ENCODE measurements at regions not wholly inside any gene's neighbourhood (a gene's known extent, or its start where the extent isn't known, plus 50 kb on each side); places are given as distances from the start of the nearest gene placed in this dataset.

- H3K9me3 ChIP-seq = no peaks in the 10 kb centered on the region
- intact Hi-C loops (cut with DNase I, micrococcal nuclease) = no loop called here
- peaks cover 6% of the 10 kb centered on the region for H3K4me1 ChIP-seq (ENCODE audit: low read depth)
- no peak overlapping the region for H3K4me3 ChIP-seq
- H3K36me3 ChIP-seq (ENCODE audit: low read depth) = no peaks in the 10 kb centered on the region
- TF ChIP-seq CTCF (IDR thresholded peaks at IDR 0.05) = no peak
- peak in 1 of 3 donors; percentile 29 for DNase-seq
- ATAC-seq = peak; percentile 86
Observed at GRCh38 chr1:30191154-30191702, 532.2 kb downstream of the MATN1 start.

GRCh38 chr1:30190511-30191153 is 532.8 kb downstream of the MATN1 start:
- intact Hi-C loops (cut with DNase I, micrococcal nuclease) = no loop called here
- Histone ChIP-seq H3K36me3 (ENCODE audit: low read depth) (no peaks in the 10 kb centered on the region), H3K4me3 (no peak overlapping the region), H3K9me3 (no peaks in the 10 kb centered on the region), H3K4me1 (ENCODE audit: low read depth) (peaks cover 6% of the 10 kb centered on the region)
- no peak for TF ChIP-seq CTCF (IDR thresholded peaks at IDR 0.05)
- ATAC-seq (no peak), DNase-seq (no peak)

- intact Hi-C loops (cut with DNase I, micrococcal nuclease) = no loop called here
- Histone ChIP-seq H3K36me3 (ENCODE audit: low read depth) (no peaks in the 10 kb centered on the region), H3K4me3 (no peak overlapping the region)
Observed at GRCh38 chr1:30189818-30190500, 533.4 kb downstream of the MATN1 start.

GRCh38 chr1:30188999-30189398 is 534.4 kb downstream of the MATN1 start:
- DNase-seq = no peak
- no peak for ATAC-seq
- intact Hi-C loops (cut with DNase I, micrococcal nuclease) = no loop called here
- Histone ChIP-seq H3K9me3 (no peaks in the 10 kb centered on the region), H3K36me3 (ENCODE audit: low read depth) (no peaks in the 10 kb centered on the region), H3K4me3 (no peak overlapping the region), H3K4me1 (ENCODE audit: low read depth) (peaks cover 6% of the 10 kb centered on the region)
- no peak for TF ChIP-seq CTCF (IDR thresholded peaks at IDR 0.05)

More at GRCh38 chr1:30189818-30190500, 533.4 kb downstream of the MATN1 start:
- ATAC-seq = no peak
- Histone ChIP-seq H3K9me3 (no peaks in the 10 kb centered on the region), H3K4me1 (ENCODE audit: low read depth) (peaks cover 6% of the 10 kb centered on the region)
- DNase-seq = no peak
- no peak for TF ChIP-seq CTCF (IDR thresholded peaks at IDR 0.05)

- intact Hi-C loops (cut with DNase I, micrococcal nuclease) = no loop called here
- no peaks in the 10 kb centered on the region for H3K9me3 ChIP-seq
- DNase-seq (no peak), ATAC-seq (no peak)
- H3K4me3 ChIP-seq = no peak overlapping the region
- peaks cover 6% of the 10 kb centered on the region for H3K4me1 ChIP-seq (ENCODE audit: low read depth)
- no peak for TF ChIP-seq CTCF (IDR thresholded peaks at IDR 0.05)
- no peaks in the 10 kb centered on the region for H3K36me3 ChIP-seq (ENCODE audit: low read depth)
Observed at GRCh38 chr1:30188329-30188728, 535.1 kb downstream of the MATN1 start.

Data from mucosa of descending colon (tissue), 3 donors.